Stomach (tissue), 8 donors: ENCODE measurements at regions not wholly inside any gene's neighbourhood (a gene's known extent, or its start where the extent isn't known, plus 50 kb on each side); places are given as distances from the start of the nearest gene placed in this dataset.

Experiments used
- DNase-seq, 2 donors: peaks; one replicate each; pipeline versions ENCODE4 v3.0.0 to v3.0.0-alpha.2; 2013 to 2019
- H3K27ac ChIP-seq, 5 donors: fragments of 200-600 bp in 4 of 5; sonication (generic) in 4 of 5; one replicate each; pipeline ENCODE4 v1.5.1; 2013 to 2019; ENCODE audit warnings: mild to moderate bottlenecking in 1 of 5, moderate library complexity in 1 of 5
- H3K27me3 ChIP-seq, 3 donors: fragments of 200-600 bp; sonication (generic); one replicate each; pipeline ENCODE4 v1.5.1; 2017 to 2019; ENCODE audit warnings: mixed run types in 1 of 3
- H3K36me3 ChIP-seq, 4 donors: fragments of 200-600 bp; sonication (generic); 1 replicate in 3 of 4; 2 replicates in 1 of 4; pipeline ENCODE4 v1.5.1; 2016 to 2019
- H3K4me1 ChIP-seq, 4 donors: fragments of 200-600 bp; sonication (generic); one replicate each; pipeline ENCODE4 v1.5.1; 2016 to 2019
- H3K4me3 ChIP-seq, 4 donors: fragments of 200-600 bp; sonication (generic) in 3 of 4; one replicate each; pipeline ENCODE4 v1.5.1; 2016 to 2019; ENCODE audit warnings: mild to moderate bottlenecking in 1 of 4
- H3K9me3 ChIP-seq, 4 donors: fragments of 200-600 bp; sonication (generic); one replicate each; pipeline ENCODE4 v1.5.1; 2016 to 2019
- CTCF ChIP-seq, 7 experiments: fragments of 450-650 bp in 4 of 7; fragments of 200-600 bp in 3 of 7; sonication (generic) in 3 of 7; IDR thresholded peaks; one replicate each; pipeline ENCODE4 v1.5.1; 2016 to 2019; ENCODE audit warnings: antibody characterized with exemption in 7 of 7, control low read depth in 2 of 7, mild to moderate bottlenecking in 1 of 7
- EP300 ChIP-seq: sonication (generic); formaldehyde crosslinking; IDR thresholded peaks from one replicate; pipeline ENCODE4 v1.6.1; 2017; ENCODE audit warnings: antibody characterized with exemption
- POLR2A ChIP-seq, 4 donors: fragments of 450-650 bp; IDR thresholded peaks; one replicate each; pipeline ENCODE4 v1.6.1; 2016; ENCODE audit warnings: antibody characterized with exemption in 4 of 4, control low read depth in 2 of 4, mild to moderate bottlenecking in 1 of 4, moderate library complexity in 1 of 4
- POLR2AphosphoS5 ChIP-seq, 3 donors: sonication (generic); formaldehyde crosslinking; IDR thresholded peaks; one replicate each; pipeline ENCODE4 v1.6.1; 2016; ENCODE audit warnings: antibody characterized with exemption in 3 of 3
- WGBS, 5 donors: extraction: QIAGEN DNeasy Blood & Tissue Kit in 3 of 5; methylation state at CpG; one replicate each; pipeline versions ENCODE4 v1.1.5 to v1.1.7; 2013 to 2018; 5-methylcytosine and 5-hydroxymethylcytosine counted together
- intact Hi-C: fragments of 100-400 bp; cut with DNase I; formaldehyde crosslinking; loops from one replicate; pipeline ENCODE4 v1.15.1; 2023; ENCODE audit warnings: low total_unique reads
- donor health status: healthy with polysubstance abuse.
- donor health status: Bipolar disorder and iron deficiency.
- donor health status: healthy.

GRCh38 chr5:5576744-5577143 is 154.3 kb downstream of the ICE1 start:
- Histone ChIP-seq H3K27ac (no peak overlapping the region), H3K4me1 (peaks cover 0 to 7% (median 0%) of the 10 kb centered on the region in 4 donors), H3K9me3 (no peaks in the 10 kb centered on the region), H3K27me3 (no peaks in the 10 kb centered on the region), H3K36me3 (no peaks in the 10 kb centered on the region), H3K4me3 (no peak overlapping the region)
- WGBS, 5 donors = 85 to 91% (median 89%) methylated on average over 6 of the region's 6 CpGs
- DNase-seq = no peak
- intact Hi-C loops = no loop called here
- TF ChIP-seq POLR2AphosphoS5 (IDR thresholded peaks at IDR 0.05) (no peak), CTCF (IDR thresholded peaks at IDR 0.05) (no peak), POLR2A (IDR thresholded peaks at IDR 0.05) (no peak), EP300 (no peak)

- no peak for TF ChIP-seq EP300
- no peak for TF ChIP-seq POLR2A (IDR thresholded peaks at IDR 0.05)
- TF ChIP-seq CTCF (IDR thresholded peaks at IDR 0.05) = no peak
- no peak for TF ChIP-seq POLR2AphosphoS5 (IDR thresholded peaks at IDR 0.05)
- Histone ChIP-seq H3K27me3 (peaks cover 0 to 3% (median 0%) of the 10 kb centered on the region in 3 donors), H3K27ac (peak overlapping the region in 1 of 5 donors; percentile 89), H3K4me1 (peaks cover 0 to 7% (median 0%) of the 10 kb centered on the region in 4 donors), H3K4me3 (no peak overlapping the region), H3K36me3 (no peaks in the 10 kb centered on the region), H3K9me3 (no peaks in the 10 kb centered on the region)
- intact Hi-C loops = no loop called here
- WGBS, 5 donors = 78 to 89% (median 84%) methylated on average over 2 of the region's 2 CpGs
- no peak for DNase-seq
Measured at GRCh38 chr5:5575461-5575860, 153.0 kb downstream of the ICE1 start.

GRCh38 chr5:5573798-5574380 is 151.4 kb downstream of the ICE1 start:
- no peak for DNase-seq
- Histone ChIP-seq H3K27ac (peak overlapping the region in 3 of 5 donors; percentile 58 to 89 (median 73)), H3K4me1 (peaks cover 0 to 7% (median 0%) of the 10 kb centered on the region in 4 donors), H3K9me3 (no peaks in the 10 kb centered on the region), H3K4me3 (no peak overlapping the region), H3K27me3 (peaks cover 0 to 3% (median 0%) of the 10 kb centered on the region in 3 donors), H3K36me3 (no peaks in the 10 kb centered on the region)
- WGBS, 5 donors = 75 to 88% (median 85%) methylated on average over 14 to 15 of the region's 15 CpGs
- no peak for TF ChIP-seq POLR2AphosphoS5 (IDR thresholded peaks at IDR 0.05)
- no peak for TF ChIP-seq POLR2A (IDR thresholded peaks at IDR 0.05)
- no peak for TF ChIP-seq CTCF (IDR thresholded peaks at IDR 0.05)
- no peak for TF ChIP-seq EP300
- intact Hi-C loops = no loop called here

GRCh38 chr5:5572976-5573797 is 150.7 kb downstream of the ICE1 start:
- TF ChIP-seq EP300 = peak; percentile 4
- no peak for TF ChIP-seq POLR2AphosphoS5 (IDR thresholded peaks at IDR 0.05)
- Histone ChIP-seq H3K27ac (peak overlapping the region in 4 of 5 donors; percentile 6 to 89 (median 66)), H3K27me3 (peaks cover 0 to 3% (median 0%) of the 10 kb centered on the region in 3 donors), H3K4me3 (no peak overlapping the region), H3K9me3 (no peaks in the 10 kb centered on the region), H3K4me1 (peaks cover 0 to 7% (median 0%) of the 10 kb centered on the region in 4 donors), H3K36me3 (no peaks in the 10 kb centered on the region)
- WGBS, 5 donors = 56 to 65% (median 62%) methylated on average over 16 to 21 of the region's 21 CpGs
- intact Hi-C loops = no loop called here
- peak in 1 of 2 donors; percentile 78 for DNase-seq
